ENCODE measurements at regions not wholly inside any gene's neighbourhood (a gene's known extent, or its start where the extent isn't known, plus 50 kb on each side); places are given as distances from the start of the nearest gene placed in this dataset.
"Not testable (repeated sequence)": the region's sequence is repeated elsewhere in the genome, so short reads cannot be mapped to it uniquely, and the experiment has no call there.

GRCh38 chr4:101730291-101731117, 60.0 kb upstream of the BANK1 start:
- DNase-seq (ENCODE audit: low spot score) = peak; percentile 20

GRCh38 chr4:101727238-101727637, 63.3 kb upstream of the BANK1 start:
- DNase-seq (ENCODE audit: low spot score) = no peak

- no peak for DNase-seq (ENCODE audit: low spot score)
Measured at GRCh38 chr4:101724093-101724492, 66.4 kb upstream of the BANK1 start.

GRCh38 chr4:101718810-101719209, 71.7 kb upstream of the BANK1 start:
- no peak for DNase-seq (ENCODE audit: low spot score)

- DNase-seq (ENCODE audit: low spot score) = no peak
Measured at GRCh38 chr4:101711590-101712260, 78.8 kb upstream of the BANK1 start.

- DNase-seq (ENCODE audit: low spot score) = no peak
Measured at GRCh38 chr4:101710806-101711205, 79.7 kb upstream of the BANK1 start.

GRCh38 chr4:101708293-101709039, 82.1 kb upstream of the BANK1 start:
- no peak for DNase-seq (ENCODE audit: low spot score)

GRCh38 chr4:101707596-101707995, 82.9 kb upstream of the BANK1 start:
- DNase-seq (ENCODE audit: low spot score) = no peak

GRCh38 chr4:101706535-101707057, 83.9 kb upstream of the BANK1 start:
- DNase-seq (ENCODE audit: low spot score) = no peak

GRCh38 chr4:101701551-101701950, 89.0 kb upstream of the BANK1 start:
- DNase-seq (ENCODE audit: low spot score) = no peak

GRCh38 chr4:101699441-101700124, 90.9 kb upstream of the BANK1 start:
- no peak for DNase-seq (ENCODE audit: low spot score)

GRCh38 chr4:101697266-101697665, 93.3 kb upstream of the BANK1 start:
- no peak for DNase-seq (ENCODE audit: low spot score)

- no peak for DNase-seq (ENCODE audit: low spot score)
Measured at GRCh38 chr4:101696276-101697010, 94.1 kb upstream of the BANK1 start.

GRCh38 chr4:101695176-101695575, 95.4 kb upstream of the BANK1 start:
- no peak for DNase-seq (ENCODE audit: low spot score)

GRCh38 chr4:101694403-101694802, 96.1 kb upstream of the BANK1 start:
- DNase-seq (ENCODE audit: low spot score) = not testable (repeated sequence)

- DNase-seq (ENCODE audit: low spot score) = no peak
Measured at GRCh38 chr4:101693842-101694398, 96.6 kb upstream of the BANK1 start.

GRCh38 chr4:101689220-101689619, 101.3 kb upstream of the BANK1 start:
- DNase-seq (ENCODE audit: low spot score) = no peak

GRCh38 chr4:101685126-101685525, 105.4 kb upstream of the BANK1 start:
- no peak for DNase-seq (ENCODE audit: low spot score)

GRCh38 chr4:101682946-101683345, 107.6 kb upstream of the BANK1 start:
- DNase-seq (ENCODE audit: low spot score) = no peak

- DNase-seq (ENCODE audit: low spot score) = no peak
Measured at GRCh38 chr4:101678180-101678579, 112.3 kb upstream of the BANK1 start.

- no peak for DNase-seq (ENCODE audit: low spot score)
Measured at GRCh38 chr4:101670897-101671296, 119.6 kb upstream of the BANK1 start.
